ENCODE measurements at regions not wholly inside any gene's neighbourhood (a gene's known extent, or its start where the extent isn't known, plus 50 kb on each side); places are given as distances from the start of the nearest gene placed in this dataset.

DNA sequence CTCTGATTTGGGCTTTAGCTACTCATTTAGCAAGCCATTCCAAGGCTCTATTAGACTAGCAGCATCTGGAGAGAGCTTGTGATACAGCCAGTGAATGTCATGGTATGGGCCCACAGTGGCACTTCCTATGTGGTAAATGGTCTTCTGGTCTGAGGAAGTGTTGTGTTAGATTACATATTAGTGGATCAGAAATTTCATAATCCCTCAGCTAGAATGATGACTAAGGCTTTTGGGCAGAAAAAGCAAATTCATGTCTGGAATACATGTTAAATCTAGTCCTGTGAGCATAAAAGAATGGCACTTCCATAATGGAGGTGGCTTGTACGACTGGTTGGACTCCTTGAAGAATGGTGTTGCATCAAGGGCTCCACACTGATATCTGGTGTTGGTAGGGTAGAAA lies 436.8 kb upstream of the CWC22 start:
- ChIA-PET POLR2A (interaction anchor here (0.5 to 0.7 kb wide), 3 partner anchors 113 to 1168 kb away, joined by 3 read pairs; no protein-coding TSS in a partner anchor), CTCF (interaction anchor here (1.3 kb wide), 1 partner anchor 18 kb away, joined by 3 read pairs; no protein-coding TSS in a partner anchor)
- peaks cover 7% of the 10 kb centered on the region for H3K9me3 Mint-ChIP-seq (ENCODE audit: unreplicated experiment)
- TF ChIP-seq, protein P1, sequence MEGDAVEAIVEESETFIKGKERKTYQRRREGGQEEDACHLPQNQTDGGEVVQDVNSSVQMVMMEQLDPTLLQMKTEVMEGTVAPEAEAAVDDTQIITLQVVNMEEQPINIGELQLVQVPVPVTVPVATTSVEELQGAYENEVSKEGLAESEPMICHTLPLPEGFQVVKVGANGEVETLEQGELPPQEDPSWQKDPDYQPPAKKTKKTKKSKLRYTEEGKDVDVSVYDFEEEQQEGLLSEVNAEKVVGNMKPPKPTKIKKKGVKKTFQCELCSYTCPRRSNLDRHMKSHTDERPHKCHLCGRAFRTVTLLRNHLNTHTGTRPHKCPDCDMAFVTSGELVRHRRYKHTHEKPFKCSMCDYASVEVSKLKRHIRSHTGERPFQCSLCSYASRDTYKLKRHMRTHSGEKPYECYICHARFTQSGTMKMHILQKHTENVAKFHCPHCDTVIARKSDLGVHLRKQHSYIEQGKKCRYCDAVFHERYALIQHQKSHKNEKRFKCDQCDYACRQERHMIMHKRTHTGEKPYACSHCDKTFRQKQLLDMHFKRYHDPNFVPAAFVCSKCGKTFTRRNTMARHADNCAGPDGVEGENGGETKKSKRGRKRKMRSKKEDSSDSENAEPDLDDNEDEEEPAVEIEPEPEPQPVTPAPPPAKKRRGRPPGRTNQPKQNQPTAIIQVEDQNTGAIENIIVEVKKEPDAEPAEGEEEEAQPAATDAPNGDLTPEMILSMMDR (IDR thresholded peaks at IDR 0.05; ENCODE audit: unreplicated experiment), result no peak
- H3K4me1 Mint-ChIP-seq (ENCODE audit: insufficient read depth, unreplicated experiment), result peaks cover 9% of the 10 kb centered on the region
- no peak overlapping the region for H3K27ac Mint-ChIP-seq (ENCODE audit: low read depth, unreplicated experiment)
- no peak overlapping the region for H3K4me3 Mint-ChIP-seq (ENCODE audit: unreplicated experiment)
- no peak for DNase-seq (ENCODE audit: unreplicated experiment)
- no peaks in the 10 kb centered on the region for H3K36me3 Mint-ChIP-seq (ENCODE audit: insufficient read depth, unreplicated experiment)
- BruUV-seq (replicated peaks), result no TSS peak
- intact Hi-C loops (cut with micrococcal nuclease), result no loop called here
- no peaks in the 10 kb centered on the region for H3K27me3 Mint-ChIP-seq (ENCODE audit: insufficient read depth, unreplicated experiment)

DNA sequence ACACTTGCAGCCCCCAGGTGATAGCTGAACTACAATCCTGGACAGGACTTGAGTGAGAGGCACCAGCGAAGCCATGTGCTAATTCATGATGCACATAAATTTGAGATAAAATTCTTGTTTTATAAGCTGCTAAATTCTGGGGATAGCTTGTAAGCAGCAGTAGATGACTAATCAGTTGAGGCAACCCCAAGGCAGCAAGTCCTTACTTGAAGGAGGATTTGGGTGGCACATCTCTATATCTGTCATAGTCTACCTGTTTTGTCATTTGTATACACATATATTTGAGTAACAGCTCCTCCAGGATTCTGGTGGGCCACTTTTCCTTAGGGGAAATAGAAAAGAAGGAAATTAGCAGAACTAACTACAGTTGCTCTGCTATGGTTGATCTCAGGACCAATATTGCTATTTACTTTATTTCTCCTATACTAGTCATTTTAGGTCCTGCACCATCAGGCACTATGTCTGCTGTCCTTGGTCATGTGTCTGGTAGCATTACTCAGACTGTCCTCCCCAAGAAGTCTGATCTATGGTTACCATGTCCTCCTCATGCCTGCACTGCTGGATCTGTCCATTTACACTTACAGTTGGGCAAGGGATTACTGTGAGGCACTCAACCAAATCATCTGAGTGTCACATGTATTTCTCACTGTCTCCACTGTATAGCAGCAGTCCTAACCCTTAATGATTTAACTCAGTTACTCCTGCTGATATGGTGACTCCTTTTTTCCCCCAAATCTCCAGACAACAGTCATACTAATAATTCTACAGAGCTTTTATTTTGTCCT lies 436.0 kb upstream of the CWC22 start:
- DNase-seq (ENCODE audit: unreplicated experiment), result no peak
- Mint-ChIP-seq H3K4me3 (ENCODE audit: unreplicated experiment) (no peak overlapping the region), H3K4me1 (ENCODE audit: insufficient read depth, unreplicated experiment) (peaks cover 9% of the 10 kb centered on the region), H3K9me3 (ENCODE audit: unreplicated experiment) (peaks cover 7% of the 10 kb centered on the region), H3K36me3 (ENCODE audit: insufficient read depth, unreplicated experiment) (no peaks in the 10 kb centered on the region), H3K27me3 (ENCODE audit: insufficient read depth, unreplicated experiment) (no peaks in the 10 kb centered on the region), H3K27ac (ENCODE audit: low read depth, unreplicated experiment) (no peak overlapping the region)
- ChIA-PET POLR2A (interaction anchor here (0.5 to 0.6 kb wide), 2 partner anchors 114 to 1169 kb away, joined by 3 read pairs; no protein-coding TSS in a partner anchor), CTCF (interaction anchor here (1.3 kb wide), 1 partner anchor 17 kb away, joined by 3 read pairs; no protein-coding TSS in a partner anchor)
- intact Hi-C loops (cut with micrococcal nuclease), result no loop called here
- TF ChIP-seq, protein P1 (IDR thresholded peaks at IDR 0.05; ENCODE audit: unreplicated experiment), result no peak
- no TSS peak for BruUV-seq (replicated peaks)

DNA sequence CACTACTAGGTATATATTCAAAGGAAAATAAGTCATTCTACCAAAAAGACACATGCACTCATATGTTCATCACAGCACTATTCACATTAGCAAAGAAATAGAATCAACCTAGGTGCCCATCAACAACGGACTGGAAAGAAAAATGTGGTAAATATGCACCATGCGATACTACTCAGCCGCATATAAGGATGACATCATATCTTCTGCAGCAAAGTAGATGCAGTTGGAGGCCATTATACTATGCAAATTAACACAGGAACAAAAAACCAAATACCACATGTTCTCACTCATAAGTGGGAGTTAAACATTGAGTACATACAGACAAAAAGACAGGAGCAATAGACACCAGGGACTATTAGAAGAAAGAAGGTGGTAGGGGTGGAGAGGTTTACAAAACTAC lies 412.1 kb upstream of the CWC22 start:
- Mint-ChIP-seq H3K27me3 (ENCODE audit: insufficient read depth, unreplicated experiment) (no peaks in the 10 kb centered on the region), H3K27ac (ENCODE audit: low read depth, unreplicated experiment) (no peak overlapping the region), H3K4me3 (ENCODE audit: unreplicated experiment) (no peak overlapping the region), H3K4me1 (ENCODE audit: insufficient read depth, unreplicated experiment) (no peaks in the 10 kb centered on the region), H3K36me3 (ENCODE audit: insufficient read depth, unreplicated experiment) (no peaks in the 10 kb centered on the region), H3K9me3 (ENCODE audit: unreplicated experiment) (no peaks in the 10 kb centered on the region)
- no peak for DNase-seq (ENCODE audit: unreplicated experiment)
- TF ChIP-seq, protein P1 (IDR thresholded peaks at IDR 0.05; ENCODE audit: unreplicated experiment), result no peak
- POLR2A ChIA-PET, result interaction anchor here (0.7 kb wide), 1 partner anchor 55 kb away, joined by 3 read pairs; no protein-coding TSS in a partner anchor
- CTCF ChIA-PET, result no interaction called here
- intact Hi-C loops (cut with micrococcal nuclease), result no loop called here
- BruUV-seq (replicated peaks), result no TSS peak

DNA sequence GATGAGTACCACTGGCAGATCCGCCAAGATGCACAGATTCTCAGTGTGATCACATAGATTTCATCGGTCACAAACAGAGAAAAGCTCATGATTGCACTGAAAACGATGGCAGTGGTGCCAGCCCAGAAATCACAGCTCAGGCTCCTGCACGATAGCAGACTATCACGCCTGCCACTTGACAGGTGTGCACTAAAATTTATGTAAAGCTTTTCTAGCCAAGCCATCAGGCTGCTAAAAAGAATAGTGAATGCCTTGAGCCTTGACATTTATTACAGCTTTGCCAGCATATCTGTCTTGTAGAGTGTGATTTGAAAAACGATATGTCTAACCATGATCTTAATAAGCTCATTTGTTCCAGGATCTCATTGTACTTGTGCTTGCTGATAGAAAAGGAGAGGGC lies 409.5 kb upstream of the CWC22 start:
- POLR2A ChIA-PET, result interaction anchor here (0.7 kb wide), 1 partner anchor 31 kb away, joined by 3 read pairs; no protein-coding TSS in a partner anchor
- intact Hi-C loops (cut with micrococcal nuclease), result no loop called here
- TF ChIP-seq, protein P1 (IDR thresholded peaks at IDR 0.05; ENCODE audit: unreplicated experiment), result no peak
- H3K4me1 Mint-ChIP-seq (ENCODE audit: insufficient read depth, unreplicated experiment), result no peaks in the 10 kb centered on the region
- CTCF ChIA-PET, result interaction anchor here (0.9 to 2.0 kb wide), 2 partner anchors 8 to 291 kb away, joined by 3 to 5 read pairs; no protein-coding TSS in a partner anchor
- no peak for DNase-seq (ENCODE audit: unreplicated experiment)
- H3K9me3 Mint-ChIP-seq (ENCODE audit: unreplicated experiment), result no peaks in the 10 kb centered on the region
- BruUV-seq (replicated peaks), result no TSS peak
- H3K27me3 Mint-ChIP-seq (ENCODE audit: insufficient read depth, unreplicated experiment), result no peaks in the 10 kb centered on the region
- no peak overlapping the region for H3K4me3 Mint-ChIP-seq (ENCODE audit: unreplicated experiment)
- no peak overlapping the region for H3K27ac Mint-ChIP-seq (ENCODE audit: low read depth, unreplicated experiment)
- no peaks in the 10 kb centered on the region for H3K36me3 Mint-ChIP-seq (ENCODE audit: insufficient read depth, unreplicated experiment)
